NT2/D1 (cell line): ENCODE measurements at regions not wholly inside any gene's neighbourhood (a gene's known extent, or its start where the extent isn't known, plus 50 kb on each side); places are given as distances from the start of the nearest gene placed in this dataset.
"Not testable (repeated sequence)": the region's sequence is repeated elsewhere in the genome, so short reads cannot be mapped to it uniquely, and the experiment has no call there.

Experiments used
- DNase-seq: peaks from one replicate; pipeline ENCODE4 v3.0.0-alpha.2; 2011; ENCODE audit warnings: low read depth, low spot score
- H3K27me3 ChIP-seq: 2 replicates; pipeline ENCODE4 v1.6.0; 2011; ENCODE audit warnings: mild to moderate bottlenecking; ENCODE audit not compliant: insufficient read length, insufficient read depth
- H3K36me3 ChIP-seq: 2 replicates; pipeline ENCODE4 v1.6.1; 2011; ENCODE audit warnings: mild to moderate bottlenecking, low read length, mixed read lengths; ENCODE audit not compliant: insufficient read depth, insufficient read length
- H3K4me1 ChIP-seq: 2 replicates; pipeline ENCODE4 v1.5.1; 2011; ENCODE audit not compliant: insufficient read depth, insufficient read length
- H3K4me3 ChIP-seq: 2 replicates; pipeline ENCODE4 v1.5.1; 2011; ENCODE audit warnings: low read depth; ENCODE audit not compliant: insufficient read length
- H3K9ac ChIP-seq: 2 replicates; pipeline ENCODE4 v1.6.0; 2011; ENCODE audit warnings: low read depth; ENCODE audit not compliant: insufficient read length
- H3K9me3 ChIP-seq: 2 replicates; pipeline ENCODE4 v1.5.1; 2011; ENCODE audit warnings: mild to moderate bottlenecking, low read length; ENCODE audit not compliant: insufficient read depth
- SUZ12 ChIP-seq: IDR thresholded peaks from 2 replicates; pipeline ENCODE4 v1.6.1; 2011; ENCODE audit not compliant: insufficient read length, insufficient read depth; ENCODE audit errors: extremely low read depth
- YY1 ChIP-seq: IDR thresholded peaks from 2 replicates; pipeline ENCODE4 v1.6.1; 2011; ENCODE audit not compliant: insufficient read length, insufficient read depth
- ZNF274 ChIP-seq: IDR thresholded peaks from 2 replicates; pipeline ENCODE4 v1.6.1; 2011; ENCODE audit warnings: mild to moderate bottlenecking, low read depth, low read length

DNA sequence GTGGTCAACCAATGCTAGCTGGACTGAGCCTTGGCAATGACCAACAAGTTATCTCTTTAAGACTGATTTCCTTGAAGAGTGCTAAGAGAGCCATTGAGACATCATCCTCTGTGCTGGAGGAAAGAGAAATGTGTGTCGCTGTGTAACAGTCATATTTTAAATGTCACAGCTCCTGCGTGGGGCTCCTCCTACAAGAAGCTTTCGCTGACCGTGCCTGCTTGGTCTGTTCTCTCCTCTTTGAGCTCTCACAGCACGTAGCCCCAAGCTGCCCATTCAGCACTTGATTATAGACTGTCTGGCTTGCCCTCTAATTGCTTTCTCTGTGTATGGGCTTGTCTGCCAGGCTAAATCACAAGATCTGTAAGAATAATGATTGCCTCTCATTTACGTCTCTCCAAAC lies 221.3 kb downstream of the FOXD2 start:
- Histone ChIP-seq H3K9ac (no peak overlapping the region), H3K27me3 (peaks cover 11% of the 10 kb centered on the region), H3K9me3 (no peaks in the 10 kb centered on the region), H3K4me3 (no peak overlapping the region), H3K4me1 (no peaks in the 10 kb centered on the region), H3K36me3 (no peaks in the 10 kb centered on the region)
- no peak for TF ChIP-seq ZNF274
- TF ChIP-seq SUZ12, result no peak
- no peak for TF ChIP-seq YY1
- DNase-seq, result no peak

DNA sequence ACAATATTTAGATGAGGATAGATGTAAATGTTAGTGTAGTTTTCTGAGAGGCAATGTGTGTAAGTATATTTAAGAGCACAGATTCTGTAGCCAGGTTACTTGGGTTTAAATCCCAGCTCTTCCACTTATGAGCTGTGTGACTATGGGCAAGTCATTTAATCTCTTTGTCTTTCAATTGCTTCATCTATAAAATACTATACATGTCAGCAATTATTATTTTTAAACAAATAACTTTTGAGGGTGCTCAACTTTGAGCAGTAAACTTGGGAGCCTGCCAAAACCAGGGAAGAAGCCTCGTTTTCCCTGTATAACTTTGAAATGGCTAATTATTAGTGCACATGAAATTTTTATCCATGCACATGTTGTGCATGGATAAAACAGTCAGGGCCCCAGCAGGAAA lies 222.8 kb downstream of the FOXD2 start:
- no peak for DNase-seq
- Histone ChIP-seq H3K27me3 (peaks cover 11% of the 10 kb centered on the region), H3K36me3 (no peaks in the 10 kb centered on the region), H3K9me3 (no peaks in the 10 kb centered on the region), H3K9ac (no peak overlapping the region), H3K4me1 (no peaks in the 10 kb centered on the region), H3K4me3 (no peak overlapping the region)
- TF ChIP-seq YY1 (no peak), ZNF274 (no peak)

DNA sequence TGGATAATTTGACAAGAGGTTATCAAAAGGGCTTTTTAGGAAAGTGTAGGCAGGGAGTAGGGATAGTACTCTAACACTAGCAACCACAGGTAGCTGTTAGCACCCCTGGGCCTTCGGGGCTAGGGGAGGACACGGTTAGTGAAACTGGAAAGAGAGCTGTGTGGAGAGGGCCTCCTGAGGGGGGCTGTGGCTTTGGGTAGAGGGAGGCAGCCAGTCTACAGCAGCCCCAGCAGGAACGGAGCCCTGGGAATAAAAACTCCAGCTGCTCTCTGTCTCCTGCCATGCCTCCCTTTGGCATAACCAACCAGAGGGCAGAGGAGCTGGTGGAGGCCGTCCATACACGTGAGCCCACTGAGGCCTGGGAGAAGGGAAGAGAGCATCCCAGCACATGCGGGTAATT lies 223.2 kb downstream of the FOXD2 start:
- no peak for DNase-seq
- 0 out of 2 replicates have a peak, but pooled peaks cover 2% of the 10 kb centered on the region for H3K9me3 ChIP-seq
- H3K4me1 ChIP-seq, result no peaks in the 10 kb centered on the region
- no peaks in the 10 kb centered on the region for H3K36me3 ChIP-seq
- H3K4me3 ChIP-seq, result no peak overlapping the region
- TF ChIP-seq SUZ12 (no peak), YY1 (no peak), ZNF274 (no peak)
- H3K9ac ChIP-seq, result no peak overlapping the region
- peaks cover 11% of the 10 kb centered on the region for H3K27me3 ChIP-seq

DNA sequence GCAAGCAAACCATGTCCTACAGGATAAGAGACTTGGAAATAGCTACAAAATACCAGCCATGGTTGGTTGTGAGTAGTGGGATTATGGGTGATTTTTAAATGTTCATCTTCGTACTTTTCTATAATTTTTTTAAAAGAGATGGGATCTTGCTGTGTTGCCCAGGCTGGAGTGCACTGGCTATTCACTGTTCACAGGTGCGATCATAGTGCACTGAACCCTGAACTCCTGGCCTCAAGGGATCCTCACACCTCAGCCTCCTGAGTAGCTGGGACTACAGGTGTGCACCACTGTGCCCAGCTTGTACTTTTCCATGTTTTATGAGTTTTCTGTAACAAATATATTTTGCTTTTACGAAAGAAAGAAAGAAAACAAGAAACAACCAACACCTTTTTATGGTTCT lies 224.2 kb downstream of the FOXD2 start:
- H3K4me3 ChIP-seq, result no peak overlapping the region
- H3K36me3 ChIP-seq, result no peaks in the 10 kb centered on the region
- H3K9ac ChIP-seq, result no peak overlapping the region
- 0 out of 2 replicates have a peak, but pooled peaks cover 7% of the 10 kb centered on the region for H3K9me3 ChIP-seq
- no peak for DNase-seq
- H3K27me3 ChIP-seq, result peaks cover 7% of the 10 kb centered on the region
- TF ChIP-seq YY1, result no peak
- no peak for TF ChIP-seq ZNF274
- no peak for TF ChIP-seq SUZ12
- H3K4me1 ChIP-seq, result no peaks in the 10 kb centered on the region

DNA sequence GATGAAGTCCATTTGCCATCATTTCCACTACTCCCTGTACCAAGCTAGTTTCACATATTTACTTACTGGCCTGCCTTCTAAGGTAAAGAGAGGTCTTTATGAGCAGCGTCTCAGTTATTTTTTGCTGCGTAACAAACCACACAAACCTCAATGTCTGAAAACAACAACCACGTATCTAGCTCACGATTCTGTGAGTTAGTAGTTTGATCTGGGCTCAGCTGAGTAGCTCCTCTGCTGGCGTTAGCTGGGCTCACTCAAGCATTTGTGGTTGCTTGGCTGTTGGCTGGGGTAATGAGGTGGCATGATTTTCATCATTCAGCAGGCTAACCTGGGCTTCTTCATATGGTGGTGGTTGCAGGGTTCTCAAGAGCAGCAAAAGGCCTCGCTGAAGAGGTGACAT lies 225.4 kb downstream of the FOXD2 start:
- no peak overlapping the region for H3K9ac ChIP-seq
- peaks cover 5% of the 10 kb centered on the region for H3K27me3 ChIP-seq
- peaks cover 19% of the 10 kb centered on the region; the same call in 1 of the 2 replicates for H3K9me3 ChIP-seq
- no peak for DNase-seq
- no peak overlapping the region for H3K4me3 ChIP-seq
- H3K4me1 ChIP-seq, result no peaks in the 10 kb centered on the region
- no peaks in the 10 kb centered on the region for H3K36me3 ChIP-seq
- no peak for TF ChIP-seq SUZ12
- no peak for TF ChIP-seq YY1
- TF ChIP-seq ZNF274, result no peak

DNA sequence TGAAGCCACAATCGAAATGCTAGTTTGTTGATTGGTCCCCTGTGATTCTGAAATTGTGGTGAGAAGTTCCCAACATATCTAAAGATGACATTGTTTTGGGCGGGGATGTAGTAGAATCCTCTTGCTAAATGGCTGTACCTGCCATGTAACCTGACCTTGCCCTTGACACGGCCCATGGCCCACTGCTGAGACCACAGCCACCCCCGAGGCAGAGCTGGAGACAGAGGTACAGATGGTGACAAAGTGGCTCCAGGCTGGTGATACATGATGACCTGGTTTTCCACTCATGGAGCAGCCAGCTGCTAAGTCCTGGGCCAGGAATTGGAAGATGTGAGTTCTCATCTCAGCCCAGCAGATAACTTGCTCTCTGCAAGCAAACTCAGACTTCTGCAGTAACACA lies 226.5 kb downstream of the FOXD2 start:
- no peak overlapping the region for H3K9ac ChIP-seq
- H3K36me3 ChIP-seq, result no peaks in the 10 kb centered on the region
- DNase-seq, result no peak
- H3K27me3 ChIP-seq, result no peaks in the 10 kb centered on the region
- no peak overlapping the region for H3K4me3 ChIP-seq
- no peak for TF ChIP-seq YY1
- no peak for TF ChIP-seq ZNF274
- H3K9me3 ChIP-seq, result peaks cover 22% of the 10 kb centered on the region; the same call in 1 of the 2 replicates
- H3K4me1 ChIP-seq, result no peaks in the 10 kb centered on the region

DNA sequence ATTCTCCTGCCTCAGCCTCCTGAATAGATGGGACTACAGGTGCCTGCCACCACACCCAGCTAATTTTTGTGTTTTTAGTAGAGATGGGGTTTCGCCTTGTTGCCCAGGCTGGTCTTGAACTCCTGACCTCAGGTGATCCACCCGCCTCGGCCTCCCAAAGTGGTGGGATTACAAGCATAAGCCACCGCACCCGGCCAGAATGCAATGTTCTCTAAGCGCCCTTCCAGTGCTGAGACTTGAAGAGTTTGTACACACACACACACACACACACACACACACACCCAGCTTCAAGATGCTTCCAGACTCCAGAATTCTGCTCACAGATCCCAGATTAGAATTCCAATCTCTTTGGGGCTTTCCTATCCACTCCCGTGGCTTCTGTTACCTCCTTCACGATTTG lies 227.1 kb downstream of the FOXD2 start:
- H3K27me3 ChIP-seq, H3K36me3 ChIP-seq, H3K4me3 ChIP-seq, DNase-seq, H3K9ac ChIP-seq, H3K4me1 ChIP-seq: not testable (repeated sequence)
- peaks cover 22% of the 10 kb centered on the region; the same call in 1 of the 2 replicates for H3K9me3 ChIP-seq

DNA sequence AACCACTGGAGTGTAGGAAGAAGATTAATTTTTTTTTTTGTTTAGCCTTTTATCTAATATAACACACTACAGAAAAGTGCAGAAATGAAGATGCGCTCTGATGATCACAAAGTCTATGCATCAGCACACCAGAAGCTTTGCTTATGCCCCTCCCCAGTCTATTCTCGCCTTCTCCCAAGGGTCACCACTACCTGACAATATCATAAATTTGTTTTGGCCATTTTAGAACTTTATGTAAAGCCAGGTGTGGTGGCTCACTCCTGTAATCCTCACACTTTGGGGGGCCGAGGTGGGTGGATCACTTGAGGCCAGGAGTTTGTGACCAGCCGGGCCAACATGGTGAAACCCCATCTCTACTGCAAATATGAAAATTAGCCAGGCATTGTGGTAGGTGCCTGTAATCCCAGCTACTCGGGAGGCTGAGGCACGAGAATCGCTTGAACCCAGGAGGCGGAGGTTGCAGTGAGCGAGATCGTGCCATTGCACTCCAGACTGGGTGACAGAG lies 231.3 kb downstream of the FOXD2 start:
- DNase-seq, result no peak
- peaks cover 46% of the 10 kb centered on the region for H3K9me3 ChIP-seq
- no peaks in the 10 kb centered on the region for H3K4me1 ChIP-seq
- TF ChIP-seq SUZ12 (no peak), YY1 (no peak), ZNF274 (no peak)
- no peak overlapping the region for H3K4me3 ChIP-seq
- no peaks in the 10 kb centered on the region for H3K36me3 ChIP-seq
- no peaks in the 10 kb centered on the region for H3K27me3 ChIP-seq
- H3K9ac ChIP-seq, result no peak overlapping the region
